Lung (tissue), 11 donors: ENCODE measurements at regions not wholly inside any gene's neighbourhood (a gene's known extent, or its start where the extent isn't known, plus 50 kb on each side); places are given as distances from the start of the nearest gene placed in this dataset.

Source experiments
- ATAC-seq: fragments of 200-7000 bp; cut with Tn5 transposase; one replicate; pipeline ENCODE4 v1.9.1; 2020; ENCODE audit warnings: moderate number of reproducible peaks; ENCODE audit not compliant: insufficient read depth, low FRiP score
- DNase-seq, 3 donors: peaks; one replicate each; pipeline ENCODE4 v3.0.0-alpha.2; 2013 to 2017
- H3K27ac ChIP-seq, 2 donors: one replicate each; pipeline ENCODE4 v1.5.1; 2013; ENCODE audit warnings: mild to moderate bottlenecking in 2 of 2, moderate library complexity in 2 of 2, control low read depth in 1 of 2, inconsistent platforms in 1 of 2, low read depth in 1 of 2, low read length in 1 of 2
- H3K27me3 ChIP-seq, 3 donors: one replicate each; pipeline ENCODE4 v1.5.1; 2013; ENCODE audit warnings: low read length in 2 of 3; ENCODE audit not compliant: control insufficient read depth in 3 of 3, insufficient read depth in 3 of 3
- H3K36me3 ChIP-seq, 4 donors: one replicate each; pipeline ENCODE4 v1.5.1; 2013; ENCODE audit warnings: low read length in 4 of 4, mild to moderate bottlenecking in 1 of 4, moderate library complexity in 1 of 4; ENCODE audit not compliant: control insufficient read depth in 4 of 4, insufficient read depth in 4 of 4
- H3K4me1 ChIP-seq, 5 donors: one replicate each; pipeline ENCODE4 v1.5.1; 2013; ENCODE audit warnings: low read length in 5 of 5, mild to moderate bottlenecking in 2 of 5, moderate library complexity in 1 of 5; ENCODE audit not compliant: control insufficient read depth in 5 of 5, insufficient read depth in 5 of 5
- H3K4me3 ChIP-seq: one replicate; pipeline ENCODE4 v1.5.1; 2013; ENCODE audit warnings: mild to moderate bottlenecking, control low read depth, moderate library complexity
- H3K9ac ChIP-seq, 2 donors: one replicate each; pipeline ENCODE4 v1.5.1; 2013; ENCODE audit warnings: low read length in 2 of 2, control low read depth in 1 of 2; ENCODE audit not compliant: insufficient read depth in 1 of 2
- H3K9me3 ChIP-seq, 4 donors: one replicate each; pipeline ENCODE4 v1.5.1; 2013; ENCODE audit warnings: low read length in 3 of 4, mild to moderate bottlenecking in 1 of 4, moderate library complexity in 1 of 4; ENCODE audit not compliant: control insufficient read depth in 4 of 4, insufficient read depth in 3 of 4
- WGBS, 2 donors: extraction: QIAGEN DNeasy Blood & Tissue Kit; methylation state at CpG; one replicate each; pipeline ENCODE4 v1.1.7; 2013; 5-methylcytosine and 5-hydroxymethylcytosine counted together
- TF ChIP-seq, protein P1 (sequence below): IDR thresholded peaks from 2 replicates; pipeline ENCODE4 v1.5.1; 2012; ENCODE audit warnings: mild to moderate bottlenecking; ENCODE audit errors: control extremely low read depth, extremely low read depth
- donor health status: control.
- donor health status: control.
- donor health status: Bipolar disorder and iron deficiency.
- donor health status: healthy.
- donor health status: DM: yes; HTN: yes; CAD: no.

DNA sequence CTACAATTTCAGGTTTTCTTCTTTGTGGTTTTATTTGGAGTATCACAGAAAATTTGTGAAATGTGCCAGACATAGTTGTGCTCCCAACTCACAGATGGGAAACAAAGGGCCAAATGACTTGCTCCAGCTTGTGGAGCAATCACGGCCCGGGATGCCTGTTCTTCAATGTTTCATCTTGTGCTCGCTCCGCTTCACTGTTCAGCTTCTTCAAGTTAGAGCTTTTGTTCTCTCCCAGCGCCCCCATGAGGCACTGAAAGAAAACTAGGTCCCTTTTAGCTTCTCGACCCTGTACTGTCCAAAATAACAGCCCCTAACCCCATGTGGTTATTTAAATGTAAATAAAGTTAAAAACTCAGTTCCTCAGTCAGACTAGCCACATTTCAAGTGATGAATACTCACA, 187.9 kb upstream of the STXBP6 start:
- no peak for ATAC-seq
- 15 to 16% methylated on average over 6 of the region's 6 CpGs for WGBS, 2 donors

DNA sequence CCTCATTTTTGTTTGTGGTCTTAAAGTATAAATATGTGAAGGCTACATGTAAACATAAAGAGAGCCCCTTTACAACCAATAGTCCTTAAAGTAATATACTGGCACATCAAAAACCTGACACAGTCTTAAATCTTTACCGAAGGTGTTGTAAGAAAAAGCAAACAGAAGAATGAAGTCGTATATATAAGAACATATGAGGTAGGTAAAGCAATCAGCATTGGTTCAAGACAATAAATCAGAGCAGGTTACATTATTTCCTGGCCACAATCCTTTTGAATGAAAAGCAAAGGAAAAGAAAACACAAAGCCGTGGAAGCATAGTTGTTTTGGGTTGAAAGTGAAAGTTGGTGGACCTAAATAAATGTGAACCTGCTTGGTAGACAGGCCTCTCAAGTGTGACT, 183.7 kb upstream of the STXBP6 start:
- TF ChIP-seq, protein P1, sequence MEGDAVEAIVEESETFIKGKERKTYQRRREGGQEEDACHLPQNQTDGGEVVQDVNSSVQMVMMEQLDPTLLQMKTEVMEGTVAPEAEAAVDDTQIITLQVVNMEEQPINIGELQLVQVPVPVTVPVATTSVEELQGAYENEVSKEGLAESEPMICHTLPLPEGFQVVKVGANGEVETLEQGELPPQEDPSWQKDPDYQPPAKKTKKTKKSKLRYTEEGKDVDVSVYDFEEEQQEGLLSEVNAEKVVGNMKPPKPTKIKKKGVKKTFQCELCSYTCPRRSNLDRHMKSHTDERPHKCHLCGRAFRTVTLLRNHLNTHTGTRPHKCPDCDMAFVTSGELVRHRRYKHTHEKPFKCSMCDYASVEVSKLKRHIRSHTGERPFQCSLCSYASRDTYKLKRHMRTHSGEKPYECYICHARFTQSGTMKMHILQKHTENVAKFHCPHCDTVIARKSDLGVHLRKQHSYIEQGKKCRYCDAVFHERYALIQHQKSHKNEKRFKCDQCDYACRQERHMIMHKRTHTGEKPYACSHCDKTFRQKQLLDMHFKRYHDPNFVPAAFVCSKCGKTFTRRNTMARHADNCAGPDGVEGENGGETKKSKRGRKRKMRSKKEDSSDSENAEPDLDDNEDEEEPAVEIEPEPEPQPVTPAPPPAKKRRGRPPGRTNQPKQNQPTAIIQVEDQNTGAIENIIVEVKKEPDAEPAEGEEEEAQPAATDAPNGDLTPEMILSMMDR, result no peak
- no peaks in the 10 kb centered on the region for H3K27me3 ChIP-seq
- no peak overlapping the region for H3K9ac ChIP-seq
- no peak overlapping the region for H3K4me3 ChIP-seq
- 37 to 43% methylated on average over 3 of the region's 3 CpGs for WGBS, 2 donors
- ATAC-seq (no peak), DNase-seq (no peak)
- H3K4me1 ChIP-seq, result no peaks in the 10 kb centered on the region
- no peak overlapping the region for H3K27ac ChIP-seq
- no peaks in the 10 kb centered on the region for H3K36me3 ChIP-seq
- peaks cover 0 to 3% (median 1%) of the 10 kb centered on the region in 4 donors for H3K9me3 ChIP-seq

More for the DNA sequence above, 187.9 kb upstream of the STXBP6 start:
- peaks cover 0 to 3% (median 1%) of the 10 kb centered on the region in 4 donors for H3K9me3 ChIP-seq
- peak; percentile 24 to 56 (median 38) for DNase-seq
- no peaks in the 10 kb centered on the region for H3K36me3 ChIP-seq
- no peak overlapping the region for H3K27ac ChIP-seq
- no peaks in the 10 kb centered on the region for H3K4me1 ChIP-seq
- H3K27me3 ChIP-seq, result no peaks in the 10 kb centered on the region
- no peak overlapping the region for H3K9ac ChIP-seq
- TF ChIP-seq, protein P1, result no peak
- H3K4me3 ChIP-seq, result no peak overlapping the region

DNA sequence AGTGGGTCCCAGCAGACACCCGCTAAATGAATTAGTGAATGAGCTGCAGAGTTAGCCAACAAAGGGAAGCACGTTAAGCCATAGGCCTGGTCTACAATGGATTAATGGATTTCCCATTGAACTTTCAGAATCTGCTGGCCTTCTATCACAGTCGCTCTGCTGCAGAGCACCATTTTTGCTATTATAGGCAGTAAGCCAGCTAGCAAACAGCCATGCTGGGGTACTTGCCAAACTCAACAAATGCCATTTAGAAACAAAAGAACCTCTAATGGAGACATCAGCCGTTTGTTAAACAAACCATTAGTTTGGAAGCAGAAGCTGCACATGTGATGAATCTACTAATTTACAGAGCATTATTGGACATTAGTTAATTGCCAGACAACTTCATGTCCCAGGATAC, 181.1 kb upstream of the STXBP6 start:
- Histone ChIP-seq H3K27me3 (no peaks in the 10 kb centered on the region), H3K36me3 (no peaks in the 10 kb centered on the region), H3K9ac (no peak overlapping the region), H3K4me3 (no peak overlapping the region), H3K9me3 (peaks cover 0 to 3% (median 0%) of the 10 kb centered on the region in 4 donors), H3K27ac (no peak overlapping the region), H3K4me1 (no peaks in the 10 kb centered on the region)
- ATAC-seq (no peak), DNase-seq (peak in 2 of 3 donors; percentile 15 to 37)
- TF ChIP-seq, protein P1, result no peak
- WGBS, 2 donors, result 72 to 75% methylated on average over 4 of the region's 4 CpGs

DNA sequence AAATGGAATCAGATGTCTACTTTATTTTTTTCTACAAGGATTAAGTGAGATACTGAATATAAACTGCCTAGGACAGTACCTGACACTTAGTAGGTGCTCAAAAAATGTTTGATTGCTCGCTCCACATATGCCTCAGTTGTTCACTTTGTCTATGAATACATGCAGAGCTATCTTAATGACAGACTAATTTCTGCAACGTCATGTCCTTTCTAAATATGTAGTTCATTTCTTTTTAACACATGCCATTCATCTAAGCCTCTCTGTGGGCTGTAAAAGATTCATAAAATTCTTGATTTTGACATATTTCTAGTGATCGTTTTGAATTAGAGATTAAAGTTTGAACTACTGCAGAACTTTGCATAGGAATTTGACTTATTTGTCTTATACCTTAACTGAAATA, 176.3 kb upstream of the STXBP6 start:
- H3K9ac ChIP-seq, result no peak overlapping the region
- H3K9me3 ChIP-seq, result no peaks in the 10 kb centered on the region
- H3K36me3 ChIP-seq, result no peaks in the 10 kb centered on the region
- H3K27me3 ChIP-seq, result no peaks in the 10 kb centered on the region
- 70 to 73% methylated on average over 3 of the region's 3 CpGs for whole genome bisulfite sequencing, 2 donors
- no peak for ATAC-seq
- H3K27ac ChIP-seq, result no peak overlapping the region
- no peaks in the 10 kb centered on the region for H3K4me1 ChIP-seq
- TF ChIP-seq, protein P1, result no peak
- no peak overlapping the region for H3K4me3 ChIP-seq
- no peak for DNase-seq
